Fibroblast of lung (primary cell): ENCODE measurements at regions not wholly inside any gene's neighbourhood (a gene's known extent, or its start where the extent isn't known, plus 50 kb on each side); places are given as distances from the start of the nearest gene placed in this dataset.

Experiments
- DNase-seq, 2 donors: peaks; one replicate each; pipeline versions ENCODE4 v3.0.0 to v3.0.0-alpha.2; 2010; ENCODE audit warnings: low read depth in 2 of 2
- H2AFZ ChIP-seq: 2 replicates; pipeline ENCODE4 v1.5.1; 2012; ENCODE audit warnings: low read length, control low read depth, inconsistent platforms
- H3K27ac ChIP-seq: 2 replicates; pipeline ENCODE4 v1.5.1; 2011; ENCODE audit warnings: low read length, control low read depth; ENCODE audit not compliant: insufficient read depth
- H3K27me3 ChIP-seq: 2 replicates; pipeline ENCODE4 v1.5.1; 2011; ENCODE audit warnings: mild to moderate bottlenecking, low read length; ENCODE audit not compliant: control insufficient read depth, insufficient read depth
- H3K36me3 ChIP-seq: 2 replicates; pipeline ENCODE4 v1.5.1; 2011; ENCODE audit warnings: low read length; ENCODE audit not compliant: control insufficient read depth, insufficient read depth
- H3K4me1 ChIP-seq: 2 replicates; pipeline ENCODE4 v1.5.1; 2011; ENCODE audit warnings: low read length; ENCODE audit not compliant: control insufficient read depth, insufficient read depth; ENCODE audit errors: extremely low read depth
- H3K4me2 ChIP-seq: 2 replicates; pipeline ENCODE4 v1.5.1; 2011; ENCODE audit warnings: low read length, control low read depth; ENCODE audit not compliant: insufficient read depth; ENCODE audit errors: extremely low read depth
- H3K4me3 ChIP-seq, 4 experiments: fragments of 200-600 bp in 1 of 4; sonication (generic) in 1 of 4; replicated peaks in 1 of 4; 2 replicates each; pipeline ENCODE4 v1.5.1; 2011 to 2016; ENCODE audit warnings: low read length in 4 of 4, low read depth in 3 of 4, mild to moderate bottlenecking in 3 of 4, control low read depth in 2 of 4, inconsistent platforms in 1 of 4, mixed read lengths in 1 of 4; ENCODE audit not compliant: insufficient read depth in 1 of 4; ENCODE audit errors: control extremely low read depth in 1 of 4
- H3K79me2 ChIP-seq: 2 replicates; pipeline ENCODE4 v1.5.1; 2012; ENCODE audit warnings: mild to moderate bottlenecking, low read length, inconsistent platforms; ENCODE audit not compliant: control insufficient read depth, insufficient read depth
- H3K9ac ChIP-seq: 2 replicates; pipeline ENCODE4 v1.5.1; 2011; ENCODE audit warnings: mild to moderate bottlenecking, low read length, control low read depth; ENCODE audit not compliant: insufficient read depth
- H3K9me3 ChIP-seq: 2 replicates; pipeline ENCODE4 v1.5.1; 2012; ENCODE audit warnings: low read depth, low read length; ENCODE audit not compliant: control insufficient read depth, insufficient read depth
- H4K20me1 ChIP-seq: 2 replicates; pipeline ENCODE4 v1.5.1; 2011; ENCODE audit warnings: low read length; ENCODE audit not compliant: control insufficient read depth, insufficient read depth; ENCODE audit errors: extremely low read depth
- EZH2 ChIP-seq: IDR thresholded peaks from 2 replicates; pipeline ENCODE4 v1.5.1; 2012; ENCODE audit warnings: low read length, control low read depth, mild to moderate bottlenecking; ENCODE audit errors: missing control alignments
- TF ChIP-seq, protein P1 (sequence below), 2 donors: IDR thresholded peaks in 1 of 2; conservative IDR thresholded peaks in 1 of 2; 1 replicate in 1 of 2; 2 replicates in 1 of 2; pipeline ENCODE4 v1.5.1; 2011 to 2012; ENCODE audit warnings: low read length in 2 of 2, control low read depth in 1 of 2, inconsistent platforms in 1 of 2, low read depth in 1 of 2, mild to moderate bottlenecking in 1 of 2

DNA sequence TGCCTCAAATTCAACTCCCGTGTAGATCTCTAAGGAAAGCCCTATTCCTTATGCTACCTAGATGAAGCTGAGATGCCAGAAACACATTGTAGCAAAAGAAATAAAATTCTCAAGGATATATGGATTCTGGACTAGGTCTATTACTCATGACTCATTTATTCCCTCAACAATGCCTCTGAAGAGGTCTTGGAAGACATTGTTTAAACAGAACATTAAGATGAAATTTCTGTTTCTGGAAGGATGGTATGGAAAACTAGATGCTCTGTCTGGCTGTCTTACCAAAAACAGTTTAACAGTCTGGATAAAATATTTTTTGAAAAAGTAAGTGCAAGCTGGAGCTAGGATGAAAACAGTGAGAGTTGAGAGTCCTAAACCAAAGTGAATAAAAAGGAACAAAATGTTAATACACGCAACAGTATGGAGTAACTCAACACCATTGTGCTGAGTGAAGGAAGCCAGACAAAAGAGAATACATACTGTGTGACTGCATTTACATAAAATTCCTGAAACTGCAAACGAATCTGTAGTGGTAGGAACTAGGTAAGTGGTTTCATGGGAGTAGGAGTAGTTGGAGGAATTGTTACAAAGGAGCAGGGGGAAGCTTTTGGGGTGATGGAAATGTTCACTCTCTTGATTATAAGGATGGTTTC lies 59.3 kb upstream of the GNG12 start:
- no peak overlapping the region for H2AFZ ChIP-seq
- H3K27ac ChIP-seq, result no peak overlapping the region
- no peaks in the 10 kb centered on the region for H3K27me3 ChIP-seq
- TF ChIP-seq, protein P1, sequence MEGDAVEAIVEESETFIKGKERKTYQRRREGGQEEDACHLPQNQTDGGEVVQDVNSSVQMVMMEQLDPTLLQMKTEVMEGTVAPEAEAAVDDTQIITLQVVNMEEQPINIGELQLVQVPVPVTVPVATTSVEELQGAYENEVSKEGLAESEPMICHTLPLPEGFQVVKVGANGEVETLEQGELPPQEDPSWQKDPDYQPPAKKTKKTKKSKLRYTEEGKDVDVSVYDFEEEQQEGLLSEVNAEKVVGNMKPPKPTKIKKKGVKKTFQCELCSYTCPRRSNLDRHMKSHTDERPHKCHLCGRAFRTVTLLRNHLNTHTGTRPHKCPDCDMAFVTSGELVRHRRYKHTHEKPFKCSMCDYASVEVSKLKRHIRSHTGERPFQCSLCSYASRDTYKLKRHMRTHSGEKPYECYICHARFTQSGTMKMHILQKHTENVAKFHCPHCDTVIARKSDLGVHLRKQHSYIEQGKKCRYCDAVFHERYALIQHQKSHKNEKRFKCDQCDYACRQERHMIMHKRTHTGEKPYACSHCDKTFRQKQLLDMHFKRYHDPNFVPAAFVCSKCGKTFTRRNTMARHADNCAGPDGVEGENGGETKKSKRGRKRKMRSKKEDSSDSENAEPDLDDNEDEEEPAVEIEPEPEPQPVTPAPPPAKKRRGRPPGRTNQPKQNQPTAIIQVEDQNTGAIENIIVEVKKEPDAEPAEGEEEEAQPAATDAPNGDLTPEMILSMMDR (conservative IDR thresholded peaks at IDR 0.05 in 1 of 2, IDR thresholded peaks at IDR 0.05 in 1 of 2; ENCODE audit: low read depth in 1 of 2, low read length in 2 of 2), result no peak
- TF ChIP-seq EZH2, result no peak
- no peak overlapping the region for H3K9ac ChIP-seq
- peaks cover 5% of the 10 kb centered on the region for H3K4me1 ChIP-seq
- DNase-seq, result peak in 1 of 2 donors; percentile 68
- H3K36me3 ChIP-seq, result no peaks in the 10 kb centered on the region
- H3K9me3 ChIP-seq, result no peaks in the 10 kb centered on the region
- no peaks in the 10 kb centered on the region for H3K79me2 ChIP-seq
- H4K20me1 ChIP-seq, result no peaks in the 10 kb centered on the region
- H3K4me3 ChIP-seq, result no peak overlapping the region
- H3K4me2 ChIP-seq, result no peak overlapping the region

DNA sequence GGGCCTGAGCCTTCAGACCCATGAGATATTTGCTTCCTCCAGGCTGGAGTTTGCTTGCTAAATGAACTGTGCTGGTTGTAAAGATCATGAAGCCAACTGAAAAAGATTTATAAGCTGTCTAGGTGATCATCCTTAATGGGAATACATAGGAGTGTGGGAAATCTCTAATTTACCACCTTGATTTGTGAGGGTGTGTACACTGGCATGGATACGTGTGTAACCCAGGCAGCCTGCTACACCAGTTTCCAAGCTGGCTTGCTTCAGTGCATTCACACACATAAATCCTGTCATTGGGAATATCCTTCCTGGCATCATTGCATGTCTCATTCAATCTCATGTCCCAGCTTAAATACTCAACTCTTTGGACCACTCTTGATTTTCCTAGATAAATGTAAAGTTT lies 57.6 kb upstream of the GNG12 start:
- H3K4me3 ChIP-seq, result no peak overlapping the region
- TF ChIP-seq, protein P1 (conservative IDR thresholded peaks at IDR 0.05 in 1 of 2, IDR thresholded peaks at IDR 0.05 in 1 of 2; ENCODE audit: low read depth in 1 of 2, low read length in 2 of 2), result no peak
- no peak for TF ChIP-seq EZH2
- H2AFZ ChIP-seq, result no peak overlapping the region
- no peak overlapping the region for H3K9ac ChIP-seq
- no peaks in the 10 kb centered on the region for H3K27me3 ChIP-seq
- peaks cover 5% of the 10 kb centered on the region for H3K4me1 ChIP-seq
- no peak for DNase-seq
- H3K79me2 ChIP-seq, result no peaks in the 10 kb centered on the region
- H4K20me1 ChIP-seq, result no peaks in the 10 kb centered on the region
- no peak overlapping the region for H3K4me2 ChIP-seq
- H3K9me3 ChIP-seq, result no peaks in the 10 kb centered on the region
- no peak overlapping the region for H3K27ac ChIP-seq
- H3K36me3 ChIP-seq, result no peaks in the 10 kb centered on the region

GRCh38 chr1:67889953-67890567 lies 56.8 kb upstream of the GNG12 start:
- Histone ChIP-seq H3K79me2 (no peaks in the 10 kb centered on the region), H3K4me1 (peaks cover 5% of the 10 kb centered on the region), H3K27ac (no peak overlapping the region), H3K9me3 (no peaks in the 10 kb centered on the region), H2AFZ (no peak overlapping the region), H3K36me3 (no peaks in the 10 kb centered on the region), H4K20me1 (no peaks in the 10 kb centered on the region), H3K4me3 (no peak overlapping the region), H3K27me3 (no peaks in the 10 kb centered on the region), H3K4me2 (peak overlapping the region; percentile 33), H3K9ac (no peak overlapping the region)
- TF ChIP-seq, protein P1 (conservative IDR thresholded peaks at IDR 0.05 in 1 of 2, IDR thresholded peaks at IDR 0.05 in 1 of 2; ENCODE audit: low read depth in 1 of 2, low read length in 2 of 2), result no peak
- TF ChIP-seq EZH2, result no peak
- DNase-seq, result peak; percentile 86 to 96
